ENCODE measurements at regions not wholly inside any gene's neighbourhood (a gene's known extent, or its start where the extent isn't known, plus 50 kb on each side); places are given as distances from the start of the nearest gene placed in this dataset.
"Not testable (repeated sequence)": the region's sequence is repeated elsewhere in the genome, so short reads cannot be mapped to it uniquely, and the experiment has no call there.

- no peak for DNase-seq (ENCODE audit: low read depth in 2 of 3, low spot score in 2 of 3)
Measured at GRCh38 chr11:97487387-97487786, 1097.6 kb downstream of the JRKL start.

GRCh38 chr11:97498891-97499290 is 1109.1 kb downstream of the JRKL start:
- DNase-seq (ENCODE audit: low read depth in 2 of 3, low spot score in 2 of 3): no peak

GRCh38 chr11:97502201-97502600 is 1112.4 kb downstream of the JRKL start:
- DNase-seq (ENCODE audit: low read depth in 2 of 3, low spot score in 2 of 3): no peak

GRCh38 chr11:97506076-97506759 is 1116.4 kb downstream of the JRKL start:
- DNase-seq (ENCODE audit: low read depth in 2 of 3, low spot score in 2 of 3): no peak

GRCh38 chr11:97514446-97514845 is 1124.6 kb downstream of the JRKL start:
- no peak for DNase-seq (ENCODE audit: low read depth in 2 of 3, low spot score in 2 of 3)

- no peak for DNase-seq (ENCODE audit: low read depth in 2 of 3, low spot score in 2 of 3)
Measured at GRCh38 chr11:97516688-97517087, 1126.9 kb downstream of the JRKL start.

- DNase-seq (ENCODE audit: low read depth in 2 of 3, low spot score in 2 of 3): no peak
Measured at GRCh38 chr11:97525273-97525672, 1135.5 kb downstream of the JRKL start.

- DNase-seq (ENCODE audit: low read depth in 2 of 3, low spot score in 2 of 3): no peak
Measured at GRCh38 chr11:97537407-97538150, 1147.8 kb downstream of the JRKL start.

GRCh38 chr11:97544431-97544830 is 1154.6 kb downstream of the JRKL start:
- no peak for DNase-seq (ENCODE audit: low read depth in 2 of 3, low spot score in 2 of 3)

- DNase-seq (ENCODE audit: low read depth in 2 of 3, low spot score in 2 of 3): no peak
Measured at GRCh38 chr11:97548280-97548679, 1158.5 kb downstream of the JRKL start.

GRCh38 chr11:97557399-97557798 is 1167.6 kb downstream of the JRKL start:
- no peak for DNase-seq (ENCODE audit: low read depth in 2 of 3, low spot score in 2 of 3)

- DNase-seq (ENCODE audit: low read depth in 2 of 3, low spot score in 2 of 3): no peak
Measured at GRCh38 chr11:97567801-97568200, 1178.0 kb downstream of the JRKL start.

GRCh38 chr11:97570636-97571035 is 1180.8 kb downstream of the JRKL start:
- no peak for DNase-seq (ENCODE audit: low read depth in 2 of 3, low spot score in 2 of 3)

GRCh38 chr11:97573771-97574170 is 1184.0 kb downstream of the JRKL start:
- DNase-seq (ENCODE audit: low read depth in 2 of 3, low spot score in 2 of 3): not testable (repeated sequence)

- no peak for DNase-seq (ENCODE audit: low read depth in 2 of 3, low spot score in 2 of 3)
Measured at GRCh38 chr11:97574976-97575665, 1185.3 kb downstream of the JRKL start.

- no peak for DNase-seq (ENCODE audit: low read depth in 2 of 3, low spot score in 2 of 3)
Measured at GRCh38 chr11:97607291-97608000, 1217.6 kb downstream of the JRKL start.

GRCh38 chr11:97610000-97610399 is 1220.2 kb downstream of the JRKL start:
- no peak for DNase-seq (ENCODE audit: low read depth in 2 of 3, low spot score in 2 of 3)

- no peak for DNase-seq (ENCODE audit: low read depth in 2 of 3, low spot score in 2 of 3)
Measured at GRCh38 chr11:97610854-97611253, 1221.0 kb downstream of the JRKL start.

GRCh38 chr11:97611345-97611744 is 1221.5 kb downstream of the JRKL start:
- DNase-seq (ENCODE audit: low read depth in 2 of 3, low spot score in 2 of 3): no peak

- no peak for DNase-seq (ENCODE audit: low read depth in 2 of 3, low spot score in 2 of 3)
Measured at GRCh38 chr11:97614606-97615005, 1224.8 kb downstream of the JRKL start.

- DNase-seq (ENCODE audit: low read depth in 2 of 3, low spot score in 2 of 3): no peak
Measured at GRCh38 chr11:97615546-97615945, 1225.7 kb downstream of the JRKL start.
